Uterus (tissue), 2 donors: ENCODE measurements at regions not wholly inside any gene's neighbourhood (a gene's known extent, or its start where the extent isn't known, plus 50 kb on each side); places are given as distances from the start of the nearest gene placed in this dataset.

Experiments used
- POLR2A ChIP-seq, 2 donors: fragments of 450-650 bp; IDR thresholded peaks; one replicate each; pipeline ENCODE4 v1.6.1; 2016; ENCODE audit warnings: antibody characterized with exemption in 2 of 2, mild to moderate bottlenecking in 1 of 2, moderate library complexity in 1 of 2
- TF ChIP-seq, protein P1 (sequence below), 4 experiments: fragments of 200-600 bp in 2 of 4; fragments of 450-650 bp in 2 of 4; sonication (generic) in 2 of 4; IDR thresholded peaks; one replicate each; pipeline ENCODE4 v1.5.1; 2016 to 2019; ENCODE audit warnings: antibody characterized with exemption in 4 of 4, mild to moderate bottlenecking in 2 of 4, moderate library complexity in 1 of 4

DNA sequence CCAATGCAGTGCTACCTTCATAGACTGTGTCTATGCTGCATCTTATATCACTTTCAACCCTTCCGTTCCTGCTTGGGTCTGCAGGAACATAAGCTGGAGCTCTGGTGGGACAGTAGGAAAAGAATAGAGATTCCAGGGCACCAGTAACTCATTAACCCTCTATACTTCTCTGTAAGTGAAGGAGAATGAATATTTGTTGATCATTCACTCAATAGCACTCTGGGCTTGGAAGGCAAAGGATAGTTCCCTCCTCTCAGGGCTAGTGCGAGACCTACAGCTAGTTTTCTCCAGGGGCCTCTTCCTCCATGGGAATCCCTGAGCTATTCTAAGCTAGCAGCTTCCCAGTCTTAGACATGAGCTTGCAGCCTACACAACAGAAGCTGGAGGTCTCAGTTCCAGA lies 84.7 kb downstream of the BMP4 start:
- TF ChIP-seq, protein P1, sequence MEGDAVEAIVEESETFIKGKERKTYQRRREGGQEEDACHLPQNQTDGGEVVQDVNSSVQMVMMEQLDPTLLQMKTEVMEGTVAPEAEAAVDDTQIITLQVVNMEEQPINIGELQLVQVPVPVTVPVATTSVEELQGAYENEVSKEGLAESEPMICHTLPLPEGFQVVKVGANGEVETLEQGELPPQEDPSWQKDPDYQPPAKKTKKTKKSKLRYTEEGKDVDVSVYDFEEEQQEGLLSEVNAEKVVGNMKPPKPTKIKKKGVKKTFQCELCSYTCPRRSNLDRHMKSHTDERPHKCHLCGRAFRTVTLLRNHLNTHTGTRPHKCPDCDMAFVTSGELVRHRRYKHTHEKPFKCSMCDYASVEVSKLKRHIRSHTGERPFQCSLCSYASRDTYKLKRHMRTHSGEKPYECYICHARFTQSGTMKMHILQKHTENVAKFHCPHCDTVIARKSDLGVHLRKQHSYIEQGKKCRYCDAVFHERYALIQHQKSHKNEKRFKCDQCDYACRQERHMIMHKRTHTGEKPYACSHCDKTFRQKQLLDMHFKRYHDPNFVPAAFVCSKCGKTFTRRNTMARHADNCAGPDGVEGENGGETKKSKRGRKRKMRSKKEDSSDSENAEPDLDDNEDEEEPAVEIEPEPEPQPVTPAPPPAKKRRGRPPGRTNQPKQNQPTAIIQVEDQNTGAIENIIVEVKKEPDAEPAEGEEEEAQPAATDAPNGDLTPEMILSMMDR (IDR thresholded peaks at IDR 0.05) = no peak
- no peak for TF ChIP-seq POLR2A (IDR thresholded peaks at IDR 0.05)
